Vagina (tissue), 2 donors: ENCODE measurements at regions not wholly inside any gene's neighbourhood (a gene's known extent, or its start where the extent isn't known, plus 50 kb on each side); places are given as distances from the start of the nearest gene placed in this dataset.

Source experiments
- CTCF ChIP-seq, 3 experiments: fragments of 450-650 bp in 2 of 3; fragments of 200-600 bp in 1 of 3; sonication (generic) in 1 of 3; IDR thresholded peaks; one replicate each; pipeline ENCODE4 v1.5.1; 2017 to 2019; ENCODE audit warnings: antibody characterized with exemption in 3 of 3, mild to moderate bottlenecking in 2 of 3, moderate library complexity in 2 of 3
- POLR2A ChIP-seq, 2 donors: fragments of 450-650 bp; IDR thresholded peaks; one replicate each; pipeline ENCODE4 v1.6.1; 2017; ENCODE audit warnings: antibody characterized with exemption in 2 of 2, mild to moderate bottlenecking in 2 of 2, moderate library complexity in 2 of 2
- POLR2AphosphoS5 ChIP-seq, 2 donors: sonication (generic); formaldehyde crosslinking; IDR thresholded peaks; one replicate each; pipeline ENCODE4 v1.9.0; 2017; ENCODE audit warnings: antibody characterized with exemption in 2 of 2, mild to moderate bottlenecking in 2 of 2, low read depth in 1 of 2; ENCODE audit not compliant: insufficient read depth in 1 of 2

- TF ChIP-seq POLR2A (IDR thresholded peaks at IDR 0.05) (no peak), CTCF (IDR thresholded peaks at IDR 0.05) (no peak), POLR2AphosphoS5 (IDR thresholded peaks at IDR 0.05; ENCODE audit: insufficient read depth in 1 of 2, low read depth in 1 of 2) (no peak)
Measured at GRCh38 chr6:155980014-155980767, 524.6 kb upstream of the NOX3 start.
